Mucosa of descending colon (tissue), 3 donors: ENCODE measurements at regions not wholly inside any gene's neighbourhood (a gene's known extent, or its start where the extent isn't known, plus 50 kb on each side); places are given as distances from the start of the nearest gene placed in this dataset.

ENCODE experiments used
- ATAC-seq: fragments of 200-7000 bp; cut with Tn5 transposase; one replicate; pipeline ENCODE4 v1.9.1; 2020; ENCODE audit warnings: mild to moderate bottlenecking, moderate library complexity
- DNase-seq, 3 donors: peaks; one replicate each; pipeline ENCODE4 v3.0.0-alpha.2; 2020
- H3K36me3 ChIP-seq: fragments of 200-600 bp; one replicate; pipeline ENCODE4 v1.8.0; 2021; ENCODE audit warnings: low read depth, mild to moderate bottlenecking
- H3K4me1 ChIP-seq: fragments of 200-600 bp; one replicate; pipeline ENCODE4 v1.8.0; 2021; ENCODE audit warnings: low read depth, mild to moderate bottlenecking
- H3K4me3 ChIP-seq: fragments of 200-600 bp; one replicate; pipeline ENCODE4 v1.8.0; 2021; ENCODE audit warnings: mild to moderate bottlenecking
- H3K9me3 ChIP-seq: fragments of 200-600 bp; one replicate; pipeline ENCODE4 v1.8.0; 2021; ENCODE audit warnings: mild to moderate bottlenecking
- intact Hi-C, 2 donors: fragments of 100-400 bp; cut with DNase I in 1 of 2; cut with micrococcal nuclease in 1 of 2; formaldehyde crosslinking; loops; one replicate each; pipeline versions ENCODE4 v1.11.0 to v1.11.1; 2022; cut with DNase I, micrococcal nuclease
- TF ChIP-seq, protein P1 (sequence below): fragments of 200-600 bp; IDR thresholded peaks from one replicate; pipeline ENCODE4 v1.8.0; 2022; ENCODE audit warnings: antibody characterized with exemption, mild to moderate bottlenecking
- donor health status: DM: no; HTN: no; CAD: no; lungs with moderate emphysema.
- donor health status: DM: no; HTN: no; CAD: no.
- donor health status: DM: no; HTN: yes; CAD: no.

DNA sequence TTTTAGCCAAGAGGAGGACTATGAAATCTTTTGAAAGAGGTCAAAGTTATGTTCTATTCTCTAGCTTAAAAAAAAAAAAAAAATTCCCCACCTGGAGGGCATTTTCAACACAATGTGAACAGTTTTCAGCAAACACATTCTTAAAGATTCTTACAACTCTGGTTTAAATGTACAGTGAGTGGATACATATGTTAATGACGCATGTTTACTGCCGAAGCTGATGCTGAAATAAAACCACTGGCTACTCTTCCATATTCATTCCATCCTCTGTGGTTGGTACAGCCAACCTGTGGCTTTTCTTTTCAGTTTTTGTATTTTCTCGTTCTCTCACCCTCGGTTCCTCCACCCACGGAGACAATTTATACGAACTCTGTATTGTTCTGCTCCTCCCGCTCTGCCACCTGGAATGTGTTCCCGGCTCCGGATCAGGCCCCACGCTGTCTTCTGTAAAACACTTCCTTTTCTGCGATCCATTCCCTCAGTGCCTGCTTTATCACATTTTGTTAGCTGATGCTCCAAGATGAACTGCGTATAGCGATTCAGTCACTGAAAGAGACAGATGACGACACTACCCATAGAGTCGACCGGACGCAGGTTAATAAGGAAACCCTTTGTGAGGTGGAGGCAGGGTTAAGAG, 466.4 kb upstream of the ARGLU1 start:
- intact Hi-C loops = no loop called here
- no peak for ATAC-seq
- TF ChIP-seq, protein P1, sequence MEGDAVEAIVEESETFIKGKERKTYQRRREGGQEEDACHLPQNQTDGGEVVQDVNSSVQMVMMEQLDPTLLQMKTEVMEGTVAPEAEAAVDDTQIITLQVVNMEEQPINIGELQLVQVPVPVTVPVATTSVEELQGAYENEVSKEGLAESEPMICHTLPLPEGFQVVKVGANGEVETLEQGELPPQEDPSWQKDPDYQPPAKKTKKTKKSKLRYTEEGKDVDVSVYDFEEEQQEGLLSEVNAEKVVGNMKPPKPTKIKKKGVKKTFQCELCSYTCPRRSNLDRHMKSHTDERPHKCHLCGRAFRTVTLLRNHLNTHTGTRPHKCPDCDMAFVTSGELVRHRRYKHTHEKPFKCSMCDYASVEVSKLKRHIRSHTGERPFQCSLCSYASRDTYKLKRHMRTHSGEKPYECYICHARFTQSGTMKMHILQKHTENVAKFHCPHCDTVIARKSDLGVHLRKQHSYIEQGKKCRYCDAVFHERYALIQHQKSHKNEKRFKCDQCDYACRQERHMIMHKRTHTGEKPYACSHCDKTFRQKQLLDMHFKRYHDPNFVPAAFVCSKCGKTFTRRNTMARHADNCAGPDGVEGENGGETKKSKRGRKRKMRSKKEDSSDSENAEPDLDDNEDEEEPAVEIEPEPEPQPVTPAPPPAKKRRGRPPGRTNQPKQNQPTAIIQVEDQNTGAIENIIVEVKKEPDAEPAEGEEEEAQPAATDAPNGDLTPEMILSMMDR = no peak
- no peaks in the 10 kb centered on the region for H3K9me3 ChIP-seq
- no peaks in the 10 kb centered on the region for H3K36me3 ChIP-seq
- no peak for DNase-seq
- no peak overlapping the region for H3K4me3 ChIP-seq
- no peaks in the 10 kb centered on the region for H3K4me1 ChIP-seq

DNA sequence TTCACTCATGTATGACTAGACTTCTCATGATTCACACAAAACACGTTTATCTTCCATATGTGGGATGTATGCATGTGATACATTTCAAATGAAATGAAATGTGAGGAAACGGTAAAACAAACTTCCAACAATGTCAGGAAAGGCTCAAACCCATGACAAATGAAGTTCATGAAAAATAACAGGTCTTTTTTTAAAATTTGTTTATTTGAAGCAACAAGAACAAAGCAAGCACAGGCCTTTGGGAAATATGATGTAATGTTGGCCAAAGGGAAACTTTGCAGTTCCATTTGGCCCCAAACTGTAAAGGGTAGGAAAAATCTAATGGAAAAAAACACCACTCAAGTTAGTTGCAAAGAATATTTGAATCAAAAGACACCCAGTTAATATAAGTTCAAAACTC, 463.8 kb upstream of the ARGLU1 start:
- no peak for DNase-seq
- Histone ChIP-seq H3K4me3 (no peak overlapping the region), H3K36me3 (no peaks in the 10 kb centered on the region), H3K4me1 (no peaks in the 10 kb centered on the region), H3K9me3 (no peaks in the 10 kb centered on the region)
- intact Hi-C loops = no loop called here
- TF ChIP-seq, protein P1 = no peak
- ATAC-seq = no peak

GRCh38 chr13:107028751-107029150, 460.8 kb upstream of the ARGLU1 start:
- Histone ChIP-seq H3K4me1 (no peaks in the 10 kb centered on the region), H3K9me3 (no peaks in the 10 kb centered on the region), H3K36me3 (no peaks in the 10 kb centered on the region), H3K4me3 (no peak overlapping the region)
- ATAC-seq (no peak), DNase-seq (no peak)
- TF ChIP-seq, protein P1 = no peak
- intact Hi-C loops = no loop called here

DNA sequence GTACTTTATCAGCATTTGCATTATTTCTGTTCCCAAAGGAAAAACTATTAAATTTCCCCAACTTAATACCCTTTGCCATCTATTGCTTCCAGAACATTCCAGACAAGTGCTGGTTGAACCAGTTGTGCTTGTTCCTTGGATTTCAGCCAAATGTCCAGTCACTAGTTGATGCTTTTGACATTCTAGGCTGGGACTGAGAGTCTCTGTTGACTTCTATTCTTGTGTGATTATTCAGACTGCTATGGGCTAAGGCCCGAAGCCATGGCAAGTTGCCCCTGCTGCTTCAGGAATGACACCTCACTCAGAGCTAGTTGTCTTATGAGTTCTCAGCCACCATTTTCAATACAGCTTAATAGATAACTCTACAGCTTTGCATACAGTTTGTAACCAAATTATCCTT, 458.1 kb upstream of the ARGLU1 start:
- H3K36me3 ChIP-seq = no peaks in the 10 kb centered on the region
- H3K4me3 ChIP-seq = no peak overlapping the region
- intact Hi-C loops = no loop called here
- ATAC-seq = no peak
- no peak for DNase-seq
- H3K4me1 ChIP-seq = no peaks in the 10 kb centered on the region
- H3K9me3 ChIP-seq = no peaks in the 10 kb centered on the region
- TF ChIP-seq, protein P1 = no peak

DNA sequence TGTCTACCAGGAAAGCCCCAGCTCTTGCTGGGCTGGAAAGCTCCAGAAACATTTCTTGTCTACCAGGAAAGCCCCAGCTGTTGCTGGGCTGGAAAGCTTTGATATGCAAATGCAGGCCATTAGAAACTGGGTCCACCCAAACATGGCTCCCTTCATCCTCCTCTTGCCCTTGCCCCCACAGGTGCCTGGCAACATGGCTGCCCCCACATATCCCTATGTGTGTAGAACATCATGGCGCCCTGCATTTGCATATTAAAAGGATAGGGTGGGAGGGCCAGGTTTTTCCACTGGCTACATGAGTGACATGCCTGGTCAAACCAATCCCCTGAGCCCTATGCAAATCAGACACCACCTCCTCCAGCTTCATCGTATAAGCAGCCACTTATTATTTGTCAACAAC, 455.4 kb upstream of the ARGLU1 start:
- ATAC-seq (no peak), DNase-seq (no peak)
- no peaks in the 10 kb centered on the region for H3K4me1 ChIP-seq
- no peaks in the 10 kb centered on the region for H3K36me3 ChIP-seq
- H3K4me3 ChIP-seq = no peak overlapping the region
- intact Hi-C loops = no loop called here
- TF ChIP-seq, protein P1 = no peak
- no peaks in the 10 kb centered on the region for H3K9me3 ChIP-seq

DNA sequence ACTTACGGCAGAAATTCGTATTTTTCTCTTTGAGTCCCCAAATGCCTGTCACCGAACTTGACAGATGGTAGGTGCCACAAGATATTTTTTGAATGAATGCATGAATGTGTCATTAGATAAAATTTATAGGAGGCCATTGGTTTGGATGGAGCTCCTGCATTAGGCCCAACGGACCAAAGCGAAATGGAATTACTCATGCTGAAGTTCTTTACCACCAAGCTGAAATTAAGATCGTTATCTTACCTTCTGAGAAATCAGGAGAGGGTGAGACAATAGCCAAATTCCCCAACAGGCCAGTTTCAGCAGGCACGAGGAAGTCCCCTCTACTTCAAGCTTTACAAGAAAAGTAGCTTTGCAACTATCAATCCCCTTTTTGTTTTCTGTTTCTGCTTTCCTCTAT, 452.5 kb upstream of the ARGLU1 start:
- intact Hi-C loops = no loop called here

More for the DNA sequence above, 452.5 kb upstream of the ARGLU1 start:
- Histone ChIP-seq H3K4me1 (no peaks in the 10 kb centered on the region), H3K9me3 (no peaks in the 10 kb centered on the region), H3K4me3 (no peak overlapping the region), H3K36me3 (no peaks in the 10 kb centered on the region)
- TF ChIP-seq, protein P1 = no peak
- no peak for DNase-seq
- no peak for ATAC-seq
